ENCODE measurements at regions not wholly inside any gene's neighbourhood (a gene's known extent, or its start where the extent isn't known, plus 50 kb on each side); places are given as distances from the start of the nearest gene placed in this dataset.

GRCh38 chr5:113654828-113655227 is 141.3 kb downstream of the YTHDC2 start (continued):
- TF ChIP-seq RAD21 (IDR thresholded peaks at IDR 0.05; ENCODE audit: low read depth), result no peak
- no peak for TF ChIP-seq EZH2 (IDR thresholded peaks at IDR 0.05)
- no peak for TF ChIP-seq SIN3A (IDR thresholded peaks at IDR 0.05; ENCODE audit: low read depth)
- no peak for TF ChIP-seq ZFX (IDR thresholded peaks at IDR 0.05)

- ATAC-seq (no peak), DNase-seq (ENCODE audit: low read depth, low spot score) (no peak)
- H3K27me3 ChIP-seq (ENCODE audit: insufficient read depth, low read length), result no peaks in the 10 kb centered on the region
- no peak overlapping the region for H2AFZ ChIP-seq (ENCODE audit: low read depth, low read length, poor library complexity, severe bottlenecking)
- no peak for TF ChIP-seq EGR1 (IDR thresholded peaks at IDR 0.05; ENCODE audit: low read depth)
- TF ChIP-seq ELF1 (IDR thresholded peaks at IDR 0.05; ENCODE audit: borderline replicate concordance, low read depth), result no peak
- no peak for TF ChIP-seq TCF7L2 (IDR thresholded peaks at IDR 0.05; ENCODE audit: borderline replicate concordance, extremely low read depth, insufficient read depth, insufficient read length)
- no peak for TF ChIP-seq ZFX (IDR thresholded peaks at IDR 0.05)
- ChIA-PET CTCF (interaction anchor here (2.1 kb wide), 1 partner anchor 48 kb away, joined by 7 read pairs; no protein-coding TSS in a partner anchor), RAD21 (ENCODE audit: low non-redundant PET in 1 of 2, low total read pairs in 2 of 2, uncharacterized antibody in 2 of 2, unreplicated experiment in 2 of 2) (no interaction called here), POLR2A (no interaction called here)
- no TSS peak for BruUV-seq (replicated peaks)
- H3K4me1 ChIP-seq (ENCODE audit: control insufficient read depth in 1 of 2, insufficient read depth in 2 of 2, low read length in 2 of 2), result no peaks in the 10 kb centered on the region
- no peak overlapping the region for H3K27ac ChIP-seq (ENCODE audit: low read depth, low read length)
- intact Hi-C loops (cut with micrococcal nuclease), result no loop called here
- H3K4me2 ChIP-seq (ENCODE audit: low read length), result no peak overlapping the region
- no peaks in the 10 kb centered on the region for H3K36me3 ChIP-seq (ENCODE audit: control insufficient read depth in 1 of 2, insufficient read depth in 2 of 2, low read length in 2 of 2)
- H3K9me2 ChIP-seq (ENCODE audit: insufficient read depth), result no peaks in the 10 kb centered on the region
- no peak overlapping the region for H3K9ac ChIP-seq (ENCODE audit: low read length)
- no peak overlapping the region for H3K4me3 ChIP-seq (replicated peaks in 1 of 2; ENCODE audit: low read depth in 1 of 2, low read length in 2 of 2)
- H3K9me3 ChIP-seq (ENCODE audit: control insufficient read depth in 1 of 2, insufficient read depth in 1 of 2, low read depth in 1 of 2, low read length in 2 of 2), result no peaks in the 10 kb centered on the region
- H4K20me1 ChIP-seq (ENCODE audit: insufficient read depth), result no peaks in the 10 kb centered on the region
- H3K79me2 ChIP-seq (ENCODE audit: insufficient read depth, low read length), result no peaks in the 10 kb centered on the region
Measured at GRCh38 chr5:113660206-113660605, 146.7 kb downstream of the YTHDC2 start.

- no peak for DNase-seq (ENCODE audit: low read depth, low spot score)
- CTCF ChIA-PET, result interaction anchor here (2.1 kb wide), 1 partner anchor 49 kb away, joined by 7 read pairs; no protein-coding TSS in a partner anchor
- RAD21 ChIA-PET (ENCODE audit: low non-redundant PET in 1 of 2, low total read pairs in 2 of 2, uncharacterized antibody in 2 of 2, unreplicated experiment in 2 of 2), result no interaction called here
- no peak for TF ChIP-seq REST (IDR thresholded peaks at IDR 0.05; ENCODE audit: low read depth)
- no peak for TF ChIP-seq CBX3 (IDR thresholded peaks at IDR 0.05; ENCODE audit: low read depth)
- TF ChIP-seq SP1 (IDR thresholded peaks at IDR 0.05; ENCODE audit: low read depth), result no peak
- no peak for TF ChIP-seq ELF1 (IDR thresholded peaks at IDR 0.05; ENCODE audit: borderline replicate concordance, low read depth)
- TF ChIP-seq JUND (IDR thresholded peaks at IDR 0.05), result no peak
- no peak for TF ChIP-seq YY1 (IDR thresholded peaks at IDR 0.05; ENCODE audit: extremely low read depth, insufficient replicate concordance, low read depth, low read length)
- no peak for TF ChIP-seq FOSL1 (IDR thresholded peaks at IDR 0.05; ENCODE audit: low read depth)
- TF ChIP-seq CTCF (IDR thresholded peaks at IDR 0.05 in 2 of 3, conservative IDR thresholded peaks at IDR 0.05 in 1 of 3; ENCODE audit: borderline replicate concordance in 1 of 3, insufficient read depth in 1 of 3, low read depth in 2 of 3, low read length in 2 of 3), result no peak
- TF ChIP-seq CEBPB (IDR thresholded peaks at IDR 0.05; ENCODE audit: low read depth), result no peak
Measured at GRCh38 chr5:113660706-113661250, 147.3 kb downstream of the YTHDC2 start.

More at GRCh38 chr5:113660706-113661250, 147.3 kb downstream of the YTHDC2 start:
- H3K4me2 ChIP-seq (ENCODE audit: low read length), result no peak overlapping the region
- POLR2A ChIA-PET, result no interaction called here
- H3K9me3 ChIP-seq (ENCODE audit: control insufficient read depth in 1 of 2, insufficient read depth in 1 of 2, low read depth in 1 of 2, low read length in 2 of 2), result no peaks in the 10 kb centered on the region
- intact Hi-C loops (cut with micrococcal nuclease), result no loop called here
- no peak overlapping the region for H2AFZ ChIP-seq (ENCODE audit: low read depth, low read length, poor library complexity, severe bottlenecking)
- no peaks in the 10 kb centered on the region for H3K36me3 ChIP-seq (ENCODE audit: control insufficient read depth in 1 of 2, insufficient read depth in 2 of 2, low read length in 2 of 2)
- H3K9me2 ChIP-seq (ENCODE audit: insufficient read depth), result no peaks in the 10 kb centered on the region
- H3K4me1 ChIP-seq (ENCODE audit: control insufficient read depth in 1 of 2, insufficient read depth in 2 of 2, low read length in 2 of 2), result no peaks in the 10 kb centered on the region
- no peaks in the 10 kb centered on the region for H3K27me3 ChIP-seq (ENCODE audit: insufficient read depth, low read length)
- H3K9ac ChIP-seq (ENCODE audit: low read length), result no peak overlapping the region
- H3K4me3 ChIP-seq (replicated peaks in 1 of 2; ENCODE audit: low read depth in 1 of 2, low read length in 2 of 2), result no peak overlapping the region
- BruUV-seq (replicated peaks), result no TSS peak
- no peak overlapping the region for H3K27ac ChIP-seq (ENCODE audit: low read depth, low read length)
- ATAC-seq, result no peak
- no peaks in the 10 kb centered on the region for H4K20me1 ChIP-seq (ENCODE audit: insufficient read depth)
- H3K79me2 ChIP-seq (ENCODE audit: insufficient read depth, low read length), result no peaks in the 10 kb centered on the region
